ENCODE measurements at regions not wholly inside any gene's neighbourhood (a gene's known extent, or its start where the extent isn't known, plus 50 kb on each side); places are given as distances from the start of the nearest gene placed in this dataset.
A peak's percentile ranks its signal among the peaks of the same experiment; 100 is the strongest.

- no peak for FAIRE-seq
Observed at GRCh38 chr12:104833756-104834155, 124.3 kb downstream of the SLC41A2 start.

GRCh38 chr12:104828015-104828414, 130.1 kb downstream of the SLC41A2 start:
- H3K9ac ChIP-seq (ENCODE audit: low read length) = no peak overlapping the region
- no peaks in the 10 kb centered on the region for H3K4me1 ChIP-seq (ENCODE audit: insufficient read depth, low read length)
- H3K4me1 Mint-ChIP-seq (ENCODE audit: low read depth, unreplicated experiment) = no peaks in the 10 kb centered on the region
- peaks cover 17% of the 10 kb centered on the region for H3K36me3 Mint-ChIP-seq (ENCODE audit: low read depth, unreplicated experiment)
- DNase-seq (ENCODE audit: low read depth) (no peak), FAIRE-seq (no peak)
- no peak overlapping the region for H3K4me3 ChIP-seq (ENCODE audit: insufficient read depth, low read depth, low read length)
- no peak overlapping the region for H3K27ac Mint-ChIP-seq (ENCODE audit: unreplicated experiment)
- H3K79me2 ChIP-seq (ENCODE audit: insufficient read depth, low read length) = no peaks in the 10 kb centered on the region
- H3K27me3 Mint-ChIP-seq (ENCODE audit: low read depth, unreplicated experiment) = no peaks in the 10 kb centered on the region
- no peak overlapping the region for H3K27ac ChIP-seq (ENCODE audit: low read depth, low read length)
- no peaks in the 10 kb centered on the region for H3K36me3 ChIP-seq (ENCODE audit: insufficient read depth, low read length)
- H2AFZ ChIP-seq (ENCODE audit: low read depth, low read length) = no peak overlapping the region
- H3K9me3 ChIP-seq (ENCODE audit: insufficient read depth, low read depth, low read length) = peaks cover 8% of the 10 kb centered on the region
- H3K27me3 ChIP-seq (ENCODE audit: insufficient read depth, low read length) = no peaks in the 10 kb centered on the region
- H3K4me2 ChIP-seq (ENCODE audit: low read length) = no peak overlapping the region
- peaks cover 7% of the 10 kb centered on the region for H3K9me3 Mint-ChIP-seq (ENCODE audit: unreplicated experiment)
- H3K4me3 Mint-ChIP-seq (ENCODE audit: unreplicated experiment) = no peak overlapping the region
- TF ChIP-seq CTCF (IDR thresholded peaks at IDR 0.05; ENCODE audit: insufficient read depth, low read depth, low read length) (no peak), EZH2 (IDR thresholded peaks at IDR 0.05; ENCODE audit: insufficient read depth, low read length) (no peak)
- H4K20me1 ChIP-seq (ENCODE audit: insufficient read depth, low read length) = no peaks in the 10 kb centered on the region

More at GRCh38 chr12:104833756-104834155, 124.3 kb downstream of the SLC41A2 start:
- Histone ChIP-seq H3K9me3 (ENCODE audit: insufficient read depth, low read depth, low read length) (no peaks in the 10 kb centered on the region), H3K4me2 (ENCODE audit: low read length) (no peak overlapping the region), H3K4me3 (ENCODE audit: insufficient read depth, low read depth, low read length) (no peak overlapping the region), H3K4me1 (ENCODE audit: insufficient read depth, low read length) (no peaks in the 10 kb centered on the region), H4K20me1 (ENCODE audit: insufficient read depth, low read length) (no peaks in the 10 kb centered on the region), H3K79me2 (ENCODE audit: insufficient read depth, low read length) (no peaks in the 10 kb centered on the region), H3K36me3 (ENCODE audit: insufficient read depth, low read length) (no peaks in the 10 kb centered on the region), H2AFZ (ENCODE audit: low read depth, low read length) (no peak overlapping the region), H3K9ac (ENCODE audit: low read length) (no peak overlapping the region), H3K27me3 (ENCODE audit: insufficient read depth, low read length) (no peaks in the 10 kb centered on the region), H3K27ac (ENCODE audit: low read depth, low read length) (no peak overlapping the region)
- Mint-ChIP-seq H3K4me1 (ENCODE audit: low read depth, unreplicated experiment) (no peaks in the 10 kb centered on the region), H3K4me3 (ENCODE audit: unreplicated experiment) (no peak overlapping the region), H3K9me3 (ENCODE audit: unreplicated experiment) (peaks cover 2% of the 10 kb centered on the region), H3K36me3 (ENCODE audit: low read depth, unreplicated experiment) (no peaks in the 10 kb centered on the region), H3K27me3 (ENCODE audit: low read depth, unreplicated experiment) (no peaks in the 10 kb centered on the region), H3K27ac (ENCODE audit: unreplicated experiment) (no peak overlapping the region)
- no peak for DNase-seq (ENCODE audit: low read depth)
- TF ChIP-seq EZH2 (IDR thresholded peaks at IDR 0.05; ENCODE audit: insufficient read depth, low read length) (no peak), CTCF (IDR thresholded peaks at IDR 0.05; ENCODE audit: insufficient read depth, low read depth, low read length) (no peak)

GRCh38 chr12:104827587-104827986, 130.5 kb downstream of the SLC41A2 start:
- H4K20me1 ChIP-seq (ENCODE audit: insufficient read depth, low read length) = no peaks in the 10 kb centered on the region
- Mint-ChIP-seq H3K27me3 (ENCODE audit: low read depth, unreplicated experiment) (no peaks in the 10 kb centered on the region), H3K9me3 (ENCODE audit: unreplicated experiment) (peaks cover 7% of the 10 kb centered on the region), H3K36me3 (ENCODE audit: low read depth, unreplicated experiment) (peaks cover 17% of the 10 kb centered on the region), H3K4me3 (ENCODE audit: unreplicated experiment) (no peak overlapping the region), H3K4me1 (ENCODE audit: low read depth, unreplicated experiment) (no peaks in the 10 kb centered on the region), H3K27ac (ENCODE audit: unreplicated experiment) (no peak overlapping the region)
- no peak overlapping the region for H3K9ac ChIP-seq (ENCODE audit: low read length)
- TF ChIP-seq CTCF (IDR thresholded peaks at IDR 0.05; ENCODE audit: insufficient read depth, low read depth, low read length) (peak; percentile 15), EZH2 (IDR thresholded peaks at IDR 0.05; ENCODE audit: insufficient read depth, low read length) (no peak)
- no peak overlapping the region for H3K4me3 ChIP-seq (ENCODE audit: insufficient read depth, low read depth, low read length)
- DNase-seq (ENCODE audit: low read depth) (no peak), FAIRE-seq (no peak)
- H3K79me2 ChIP-seq (ENCODE audit: insufficient read depth, low read length) = no peaks in the 10 kb centered on the region
- H3K4me1 ChIP-seq (ENCODE audit: insufficient read depth, low read length) = no peaks in the 10 kb centered on the region
- H3K27me3 ChIP-seq (ENCODE audit: insufficient read depth, low read length) = no peaks in the 10 kb centered on the region
- peaks cover 8% of the 10 kb centered on the region for H3K9me3 ChIP-seq (ENCODE audit: insufficient read depth, low read depth, low read length)
- H2AFZ ChIP-seq (ENCODE audit: low read depth, low read length) = no peak overlapping the region
- H3K27ac ChIP-seq (ENCODE audit: low read depth, low read length) = no peak overlapping the region
- H3K36me3 ChIP-seq (ENCODE audit: insufficient read depth, low read length) = no peaks in the 10 kb centered on the region
- no peak overlapping the region for H3K4me2 ChIP-seq (ENCODE audit: low read length)
